ENCODE measurements at regions not wholly inside any gene's neighbourhood (a gene's known extent, or its start where the extent isn't known, plus 50 kb on each side); places are given as distances from the start of the nearest gene placed in this dataset.

DNA sequence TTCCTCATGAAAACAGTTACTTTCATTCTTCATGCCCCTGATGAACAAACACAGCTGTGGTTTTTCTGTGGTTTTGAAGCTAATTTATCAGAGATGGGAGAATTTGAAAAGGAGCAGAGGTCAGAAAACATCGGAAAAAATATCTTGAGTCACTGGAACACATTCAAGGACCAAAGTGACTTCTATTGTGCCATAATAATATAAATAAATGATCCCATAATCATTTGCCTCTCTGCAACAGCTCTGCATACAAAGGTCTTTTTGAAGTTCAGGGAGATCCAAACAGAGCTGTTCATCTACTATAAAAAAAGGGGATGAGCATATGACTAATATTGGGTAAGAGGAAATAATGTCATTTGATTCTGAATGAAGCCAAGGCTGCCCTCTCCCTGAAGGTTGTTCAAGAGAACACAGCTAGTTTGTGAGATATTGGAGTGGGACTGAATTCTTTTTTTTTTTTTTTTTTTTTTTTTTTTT is 201.3 kb upstream of the GALNT5 start:
- no peaks in the 10 kb centered on the region for H3K4me1 ChIP-seq
- no peak overlapping the region for H3K27ac ChIP-seq
- DNase-seq (no peak), ATAC-seq (no peak)
- H3K9me3 ChIP-seq = no peaks in the 10 kb centered on the region
- WGBS, 3 donors = 14 to 33% (median 14%) methylated on average over 1 of the region's 1 CpG
- intact Hi-C loops (cut with DNase I) = no loop called here
- TF ChIP-seq, protein P1, sequence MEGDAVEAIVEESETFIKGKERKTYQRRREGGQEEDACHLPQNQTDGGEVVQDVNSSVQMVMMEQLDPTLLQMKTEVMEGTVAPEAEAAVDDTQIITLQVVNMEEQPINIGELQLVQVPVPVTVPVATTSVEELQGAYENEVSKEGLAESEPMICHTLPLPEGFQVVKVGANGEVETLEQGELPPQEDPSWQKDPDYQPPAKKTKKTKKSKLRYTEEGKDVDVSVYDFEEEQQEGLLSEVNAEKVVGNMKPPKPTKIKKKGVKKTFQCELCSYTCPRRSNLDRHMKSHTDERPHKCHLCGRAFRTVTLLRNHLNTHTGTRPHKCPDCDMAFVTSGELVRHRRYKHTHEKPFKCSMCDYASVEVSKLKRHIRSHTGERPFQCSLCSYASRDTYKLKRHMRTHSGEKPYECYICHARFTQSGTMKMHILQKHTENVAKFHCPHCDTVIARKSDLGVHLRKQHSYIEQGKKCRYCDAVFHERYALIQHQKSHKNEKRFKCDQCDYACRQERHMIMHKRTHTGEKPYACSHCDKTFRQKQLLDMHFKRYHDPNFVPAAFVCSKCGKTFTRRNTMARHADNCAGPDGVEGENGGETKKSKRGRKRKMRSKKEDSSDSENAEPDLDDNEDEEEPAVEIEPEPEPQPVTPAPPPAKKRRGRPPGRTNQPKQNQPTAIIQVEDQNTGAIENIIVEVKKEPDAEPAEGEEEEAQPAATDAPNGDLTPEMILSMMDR (IDR thresholded peaks at IDR 0.05) = no peak
- no peak overlapping the region for H3K4me3 ChIP-seq
- peaks cover 0 to 2% (median 0%) of the 10 kb centered on the region in 3 donors for H3K27me3 ChIP-seq (ENCODE audit: insufficient read depth in 3 of 3, low read length in 2 of 3)
- no peaks in the 10 kb centered on the region for H3K36me3 ChIP-seq (ENCODE audit: insufficient read depth in 1 of 2, low read depth in 1 of 2)

DNA sequence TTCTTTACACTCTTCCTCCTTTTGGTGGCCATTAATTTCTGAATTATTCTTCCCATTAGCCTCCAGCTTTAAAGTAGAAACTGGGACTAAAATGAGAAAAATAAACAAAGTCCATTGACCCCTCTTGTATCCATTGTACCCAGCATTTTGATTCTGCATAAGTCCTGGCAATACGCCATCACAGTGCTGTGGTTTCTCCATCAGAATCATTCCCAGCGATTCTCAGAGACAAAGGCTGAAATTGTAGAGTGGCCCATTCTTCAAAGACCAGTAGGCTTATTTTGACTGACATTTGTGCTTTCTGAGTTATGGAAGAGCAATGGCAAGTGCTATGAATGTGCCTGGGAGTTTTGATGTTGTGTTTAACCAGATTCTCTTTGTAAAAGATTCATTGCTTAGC is 199.3 kb upstream of the GALNT5 start:
- intact Hi-C loops (cut with DNase I) = no loop called here
- Histone ChIP-seq H3K27ac (no peak overlapping the region), H3K27me3 (ENCODE audit: insufficient read depth in 3 of 3, low read length in 2 of 3) (peaks cover 0 to 2% (median 0%) of the 10 kb centered on the region in 3 donors), H3K36me3 (ENCODE audit: insufficient read depth in 1 of 2, low read depth in 1 of 2) (no peaks in the 10 kb centered on the region), H3K4me3 (no peak overlapping the region), H3K9me3 (no peaks in the 10 kb centered on the region), H3K4me1 (no peaks in the 10 kb centered on the region)
- 79 to 85% (median 82%) methylated on average over 2 of the region's 2 CpGs for WGBS, 3 donors
- no peak for DNase-seq
- ATAC-seq = no peak
- TF ChIP-seq, protein P1 (IDR thresholded peaks at IDR 0.05) = no peak

- TF ChIP-seq, protein P1 (IDR thresholded peaks at IDR 0.05) = no peak
- ATAC-seq (no peak), DNase-seq (no peak)
- Histone ChIP-seq H3K36me3 (ENCODE audit: insufficient read depth in 1 of 2, low read depth in 1 of 2) (no peaks in the 10 kb centered on the region), H3K9me3 (no peaks in the 10 kb centered on the region), H3K27ac (no peak overlapping the region), H3K27me3 (ENCODE audit: insufficient read depth in 3 of 3, low read length in 2 of 3) (peaks cover 0 to 2% (median 0%) of the 10 kb centered on the region in 3 donors), H3K4me1 (no peaks in the 10 kb centered on the region), H3K4me3 (no peak overlapping the region)
- intact Hi-C loops (cut with DNase I) = no loop called here
- 78 to 92% (median 86%) methylated on average over 2 of the region's 2 CpGs for WGBS, 3 donors
Measured at GRCh38 chr2:157059036-157059435, 198.5 kb upstream of the GALNT5 start.

- TF ChIP-seq, protein P1 (IDR thresholded peaks at IDR 0.05) = no peak
- no peak overlapping the region for H3K4me3 ChIP-seq
- DNase-seq (no peak), ATAC-seq (no peak)
- no peaks in the 10 kb centered on the region for H3K4me1 ChIP-seq
- no peaks in the 10 kb centered on the region for H3K36me3 ChIP-seq (ENCODE audit: insufficient read depth in 1 of 2, low read depth in 1 of 2)
- intact Hi-C loops (cut with DNase I) = no loop called here
- 39 to 55% (median 48%) methylated on average over 2 of the region's 2 CpGs for WGBS, 3 donors
- H3K27me3 ChIP-seq (ENCODE audit: insufficient read depth in 3 of 3, low read length in 2 of 3) = peaks cover 0 to 2% (median 0%) of the 10 kb centered on the region in 3 donors
- H3K9me3 ChIP-seq = no peaks in the 10 kb centered on the region
- no peak overlapping the region for H3K27ac ChIP-seq
Measured at GRCh38 chr2:157061799-157062198, 195.7 kb upstream of the GALNT5 start.

- WGBS, 3 donors = 59 to 71% (median 62%) methylated on average over 2 of the region's 2 CpGs
- Histone ChIP-seq H3K9me3 (no peaks in the 10 kb centered on the region), H3K27me3 (ENCODE audit: insufficient read depth in 3 of 3, low read length in 2 of 3) (no peaks in the 10 kb centered on the region), H3K27ac (no peak overlapping the region), H3K36me3 (ENCODE audit: insufficient read depth in 1 of 2, low read depth in 1 of 2) (no peaks in the 10 kb centered on the region), H3K4me1 (no peaks in the 10 kb centered on the region), H3K4me3 (no peak overlapping the region)
- TF ChIP-seq, protein P1 (IDR thresholded peaks at IDR 0.05) = no peak
- ATAC-seq (no peak), DNase-seq (no peak)
- intact Hi-C loops (cut with DNase I) = no loop called here
Measured at GRCh38 chr2:157067562-157067961, 189.9 kb upstream of the GALNT5 start.
